HG02759 (cell line): ENCODE measurements at regions not wholly inside any gene's neighbourhood (a gene's known extent, or its start where the extent isn't known, plus 50 kb on each side); places are given as distances from the start of the nearest gene placed in this dataset.
A peak's percentile ranks its signal among the peaks of the same experiment; 100 is the strongest.
"Not testable (repeated sequence)": the region's sequence is repeated elsewhere in the genome, so short reads cannot be mapped to it uniquely, and the experiment has no call there.

ENCODE experiments used
- ATAC-seq: cut with Tn5 transposase; IDR thresholded peaks from one replicate; pipeline ENCODE4 v1.9.1; 2021; ENCODE audit warnings: mild to moderate bottlenecking, moderate library complexity; ENCODE audit not compliant: unreplicated experiment

GRCh38 chr6:55052846-55053245 lies 121.5 kb upstream of the HCRTR2 start:
- no peak for ATAC-seq

GRCh38 chr6:55058682-55059081 lies 115.6 kb upstream of the HCRTR2 start:
- ATAC-seq: no peak

GRCh38 chr6:55064711-55065420 lies 109.4 kb upstream of the HCRTR2 start:
- ATAC-seq: no peak

GRCh38 chr6:55069132-55069781 lies 105.1 kb upstream of the HCRTR2 start:
- peak; percentile 47 for ATAC-seq

GRCh38 chr6:55082021-55082420 lies 92.3 kb upstream of the HCRTR2 start:
- no peak for ATAC-seq

- ATAC-seq: not testable (repeated sequence)
Measured at GRCh38 chr6:55088011-55088410, 86.3 kb upstream of the HCRTR2 start.

GRCh38 chr6:55088902-55089301 lies 85.4 kb upstream of the HCRTR2 start:
- ATAC-seq: no peak

GRCh38 chr6:55089325-55089724 lies 85.0 kb upstream of the HCRTR2 start:
- ATAC-seq: no peak

- no peak for ATAC-seq
Measured at GRCh38 chr6:55100686-55101085, 73.6 kb upstream of the HCRTR2 start.

- no peak for ATAC-seq
Measured at GRCh38 chr6:55101157-55101556, 73.2 kb upstream of the HCRTR2 start.

- no peak for ATAC-seq
Measured at GRCh38 chr6:55108134-55109130, 65.9 kb upstream of the HCRTR2 start.

- no peak for ATAC-seq
Measured at GRCh38 chr6:55117267-55117666, 57.0 kb upstream of the HCRTR2 start.

- ATAC-seq: not testable (repeated sequence)
Measured at GRCh38 chr6:55124241-55124640, 50.1 kb upstream of the HCRTR2 start.
